Retina (tissue), 1 donor: ENCODE measurements at regions not wholly inside any gene's neighbourhood (a gene's known extent, or its start where the extent isn't known, plus 50 kb on each side); places are given as distances from the start of the nearest gene placed in this dataset.
A peak's percentile ranks its signal among the peaks of the same experiment; 100 is the strongest.

Source experiments
- DNase-seq: peaks from one replicate; pipeline ENCODE4 v3.0.0-alpha.2; 2016

GRCh38 chr6:163842467-163842866 is 427.9 kb downstream of the QKI start:
- DNase-seq, result no peak

GRCh38 chr6:163841733-163842132 is 427.2 kb downstream of the QKI start:
- no peak for DNase-seq

GRCh38 chr6:163841326-163841725 is 426.8 kb downstream of the QKI start:
- no peak for DNase-seq

GRCh38 chr6:163840880-163841279 is 426.4 kb downstream of the QKI start:
- no peak for DNase-seq

GRCh38 chr6:163839296-163839695 is 424.8 kb downstream of the QKI start:
- DNase-seq, result no peak

- DNase-seq, result peak; percentile 89
Measured at GRCh38 chr6:163837691-163838431, 423.3 kb downstream of the QKI start.

GRCh38 chr6:163836876-163837690 is 422.6 kb downstream of the QKI start:
- DNase-seq, result no peak

GRCh38 chr6:163835439-163836171 is 421.1 kb downstream of the QKI start:
- DNase-seq, result no peak

GRCh38 chr6:163834226-163834970 is 419.9 kb downstream of the QKI start:
- DNase-seq, result no peak

- no peak for DNase-seq
Measured at GRCh38 chr6:163831736-163832135, 417.2 kb downstream of the QKI start.

GRCh38 chr6:163830641-163831040 is 416.1 kb downstream of the QKI start:
- no peak for DNase-seq

GRCh38 chr6:163828038-163828795 is 413.7 kb downstream of the QKI start:
- peak; percentile 49 for DNase-seq

- no peak for DNase-seq
Measured at GRCh38 chr6:163827143-163827542, 412.6 kb downstream of the QKI start.

GRCh38 chr6:163826629-163827028 is 412.1 kb downstream of the QKI start:
- no peak for DNase-seq

- no peak for DNase-seq
Measured at GRCh38 chr6:163825033-163825432, 410.5 kb downstream of the QKI start.

GRCh38 chr6:163823577-163823976 is 409.1 kb downstream of the QKI start:
- no peak for DNase-seq

GRCh38 chr6:163820745-163821458 is 406.4 kb downstream of the QKI start:
- peak; percentile 59 for DNase-seq

GRCh38 chr6:163820171-163820570 is 405.7 kb downstream of the QKI start:
- DNase-seq, result no peak

- DNase-seq, result no peak
Measured at GRCh38 chr6:163818719-163819118, 404.2 kb downstream of the QKI start.

GRCh38 chr6:163816441-163816840 is 401.9 kb downstream of the QKI start:
- no peak for DNase-seq

GRCh38 chr6:163815796-163816195 is 401.3 kb downstream of the QKI start:
- DNase-seq, result no peak
